GM21825 (cell line): ENCODE measurements at regions not wholly inside any gene's neighbourhood (a gene's known extent, or its start where the extent isn't known, plus 50 kb on each side); places are given as distances from the start of the nearest gene placed in this dataset.
"Not testable (repeated sequence)": the region's sequence is repeated elsewhere in the genome, so short reads cannot be mapped to it uniquely, and the experiment has no call there.

Experiments
- ATAC-seq: cut with Tn5 transposase; IDR thresholded peaks from one replicate; pipeline ENCODE4 v1.9.1; 2021; ENCODE audit warnings: mild to moderate bottlenecking, moderate library complexity; ENCODE audit not compliant: unreplicated experiment

- no peak for ATAC-seq
Measured at GRCh38 chr15:35211240-35211902, 126.3 kb upstream of the NANOGP8 start.

- ATAC-seq = no peak
Measured at GRCh38 chr15:35210370-35210769, 125.3 kb upstream of the NANOGP8 start.

- no peak for ATAC-seq
Measured at GRCh38 chr15:35209838-35210237, 124.7 kb upstream of the NANOGP8 start.

- no peak for ATAC-seq
Measured at GRCh38 chr15:35208353-35208752, 123.3 kb upstream of the NANOGP8 start.

GRCh38 chr15:35206060-35206675 lies 121.1 kb upstream of the NANOGP8 start:
- ATAC-seq = no peak

- no peak for ATAC-seq
Measured at GRCh38 chr15:35198197-35198596, 113.1 kb upstream of the NANOGP8 start.

GRCh38 chr15:35197754-35198153 lies 112.7 kb upstream of the NANOGP8 start:
- no peak for ATAC-seq

- no peak for ATAC-seq
Measured at GRCh38 chr15:35197306-35197705, 112.2 kb upstream of the NANOGP8 start.

GRCh38 chr15:35196273-35196672 lies 111.2 kb upstream of the NANOGP8 start:
- ATAC-seq = no peak

GRCh38 chr15:35195649-35196048 lies 110.6 kb upstream of the NANOGP8 start:
- ATAC-seq = no peak

- no peak for ATAC-seq
Measured at GRCh38 chr15:35195031-35195430, 109.9 kb upstream of the NANOGP8 start.

- no peak for ATAC-seq
Measured at GRCh38 chr15:35194296-35194695, 109.2 kb upstream of the NANOGP8 start.

- ATAC-seq = no peak
Measured at GRCh38 chr15:35191783-35192182, 106.7 kb upstream of the NANOGP8 start.

- no peak for ATAC-seq
Measured at GRCh38 chr15:35186346-35186745, 101.3 kb upstream of the NANOGP8 start.

GRCh38 chr15:35184646-35185045 lies 99.6 kb upstream of the NANOGP8 start:
- no peak for ATAC-seq

GRCh38 chr15:35182841-35183479 lies 97.9 kb upstream of the NANOGP8 start:
- peak; percentile 57 for ATAC-seq

- peak; percentile 66 for ATAC-seq
Measured at GRCh38 chr15:35181538-35181937, 96.4 kb upstream of the NANOGP8 start.

GRCh38 chr15:35179739-35180138 lies 94.6 kb upstream of the NANOGP8 start:
- no peak for ATAC-seq

GRCh38 chr15:35178186-35178585 lies 93.1 kb upstream of the NANOGP8 start:
- not testable (repeated sequence) for ATAC-seq

- no peak for ATAC-seq
Measured at GRCh38 chr15:35174948-35175347, 89.9 kb upstream of the NANOGP8 start.

GRCh38 chr15:35173444-35174118 lies 88.5 kb upstream of the NANOGP8 start:
- no peak for ATAC-seq

GRCh38 chr15:35170207-35170606 lies 85.1 kb upstream of the NANOGP8 start:
- no peak for ATAC-seq
